Gastroesophageal sphincter (tissue), 3 donors: ENCODE measurements at regions not wholly inside any gene's neighbourhood (a gene's known extent, or its start where the extent isn't known, plus 50 kb on each side); places are given as distances from the start of the nearest gene placed in this dataset.

ENCODE experiments used
- CTCF ChIP-seq, 4 experiments: fragments of 200-600 bp in 2 of 4; fragments of 450-650 bp in 2 of 4; sonication (generic) in 1 of 4; IDR thresholded peaks; one replicate each; pipeline ENCODE4 v1.5.1; 2017 to 2019; ENCODE audit warnings: antibody characterized with exemption in 4 of 4, mild to moderate bottlenecking in 2 of 4, moderate library complexity in 2 of 4
- EP300 ChIP-seq: sonication (generic); formaldehyde crosslinking; IDR thresholded peaks from one replicate; pipeline ENCODE4 v1.6.1; 2017; ENCODE audit warnings: antibody characterized with exemption, mild to moderate bottlenecking
- POLR2AphosphoS5 ChIP-seq: sonication (generic); formaldehyde crosslinking; IDR thresholded peaks from one replicate; pipeline ENCODE4 v1.6.1; 2017; ENCODE audit warnings: antibody characterized with exemption

- TF ChIP-seq CTCF (IDR thresholded peaks at IDR 0.05) (no peak), EP300 (no peak), POLR2AphosphoS5 (no peak)
These were observed 739.8 kb downstream of the TFAP2A start for GRCh38 chr6:9675122-9675521.
